ENCODE measurements at regions not wholly inside any gene's neighbourhood (a gene's known extent, or its start where the extent isn't known, plus 50 kb on each side); places are given as distances from the start of the nearest gene placed in this dataset.
"Not testable (repeated sequence)": the region's sequence is repeated elsewhere in the genome, so short reads cannot be mapped to it uniquely, and the experiment has no call there.

DNA sequence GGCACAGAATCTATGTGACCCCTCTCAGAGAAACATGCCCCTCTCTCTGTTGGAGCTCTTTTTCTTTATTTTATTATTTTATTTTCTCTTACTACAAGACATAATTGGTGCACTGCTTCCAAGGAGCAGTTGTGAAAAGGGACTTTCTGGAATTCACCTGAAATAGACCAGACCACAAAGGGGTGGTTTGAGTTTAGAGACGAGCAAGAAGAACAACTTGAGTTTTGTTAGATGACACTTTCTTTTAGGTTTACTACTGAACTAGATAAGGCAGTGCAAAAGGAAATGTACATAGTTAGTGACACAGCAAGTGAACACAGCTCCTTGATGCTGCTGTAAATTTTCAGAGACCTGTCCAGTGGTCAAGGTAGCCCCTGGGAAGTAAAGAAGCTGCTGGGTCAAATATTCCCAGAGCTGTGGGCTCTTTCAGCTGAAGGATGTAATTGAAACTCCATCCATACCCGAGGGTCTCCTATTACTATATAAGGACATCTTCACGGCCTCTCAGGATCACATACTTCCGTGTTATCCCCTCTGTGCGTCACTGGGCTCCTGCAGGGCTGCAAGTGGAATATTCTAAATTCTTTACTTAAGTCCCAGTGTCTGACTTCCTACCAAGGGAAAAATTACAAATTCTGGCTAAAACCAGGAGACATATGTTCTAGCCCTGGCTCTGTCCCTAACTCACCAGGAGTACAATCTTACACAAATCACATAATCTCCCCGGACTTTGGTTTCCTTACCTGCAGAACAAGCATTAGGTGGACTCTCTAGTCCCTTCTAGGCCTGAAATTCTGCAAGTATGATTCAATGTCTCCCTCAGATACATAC is 69.1 kb upstream of the ADTRP start:
- no peak overlapping the region for H3K27ac ChIP-seq
- no peak for DNase-seq
- no peaks in the 10 kb centered on the region for H3K36me3 ChIP-seq
- H3K27me3 ChIP-seq (ENCODE audit: insufficient read depth, low read depth, severe bottlenecking), result no peaks in the 10 kb centered on the region
- TF ChIP-seq, protein P1, sequence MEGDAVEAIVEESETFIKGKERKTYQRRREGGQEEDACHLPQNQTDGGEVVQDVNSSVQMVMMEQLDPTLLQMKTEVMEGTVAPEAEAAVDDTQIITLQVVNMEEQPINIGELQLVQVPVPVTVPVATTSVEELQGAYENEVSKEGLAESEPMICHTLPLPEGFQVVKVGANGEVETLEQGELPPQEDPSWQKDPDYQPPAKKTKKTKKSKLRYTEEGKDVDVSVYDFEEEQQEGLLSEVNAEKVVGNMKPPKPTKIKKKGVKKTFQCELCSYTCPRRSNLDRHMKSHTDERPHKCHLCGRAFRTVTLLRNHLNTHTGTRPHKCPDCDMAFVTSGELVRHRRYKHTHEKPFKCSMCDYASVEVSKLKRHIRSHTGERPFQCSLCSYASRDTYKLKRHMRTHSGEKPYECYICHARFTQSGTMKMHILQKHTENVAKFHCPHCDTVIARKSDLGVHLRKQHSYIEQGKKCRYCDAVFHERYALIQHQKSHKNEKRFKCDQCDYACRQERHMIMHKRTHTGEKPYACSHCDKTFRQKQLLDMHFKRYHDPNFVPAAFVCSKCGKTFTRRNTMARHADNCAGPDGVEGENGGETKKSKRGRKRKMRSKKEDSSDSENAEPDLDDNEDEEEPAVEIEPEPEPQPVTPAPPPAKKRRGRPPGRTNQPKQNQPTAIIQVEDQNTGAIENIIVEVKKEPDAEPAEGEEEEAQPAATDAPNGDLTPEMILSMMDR (IDR thresholded peaks at IDR 0.05; ENCODE audit: low read depth, low read length), result no peak
- H3K9me3 ChIP-seq (ENCODE audit: severe bottlenecking), result no peaks in the 10 kb centered on the region
- no peak overlapping the region for H3K4me3 ChIP-seq (ENCODE audit: low read depth, low read length)

DNA sequence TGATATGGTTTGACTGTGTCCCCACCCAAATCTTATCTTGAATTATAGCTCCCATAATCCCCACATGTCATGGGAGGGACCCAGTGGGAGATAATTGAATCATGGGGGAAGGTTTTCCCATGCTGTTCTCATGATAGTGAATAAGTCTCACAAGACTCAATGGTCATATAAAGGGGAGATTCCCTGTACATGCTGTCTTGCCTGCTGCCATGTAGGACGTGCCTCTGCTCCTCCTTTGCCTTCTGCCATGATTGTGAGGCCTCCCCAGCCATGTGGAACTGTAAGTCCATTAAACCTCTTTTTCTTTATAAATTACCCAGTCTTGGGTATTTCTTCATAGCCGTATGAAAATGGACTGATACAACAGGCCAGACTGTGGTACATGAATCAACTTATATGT is 68.5 kb upstream of the ADTRP start:
- H3K27ac ChIP-seq; DNase-seq; H3K9me3 ChIP-seq (ENCODE audit: severe bottlenecking); H3K27me3 ChIP-seq (ENCODE audit: insufficient read depth, low read depth, severe bottlenecking); H3K4me3 ChIP-seq (ENCODE audit: low read depth, low read length); H3K36me3 ChIP-seq: not testable (repeated sequence)

DNA sequence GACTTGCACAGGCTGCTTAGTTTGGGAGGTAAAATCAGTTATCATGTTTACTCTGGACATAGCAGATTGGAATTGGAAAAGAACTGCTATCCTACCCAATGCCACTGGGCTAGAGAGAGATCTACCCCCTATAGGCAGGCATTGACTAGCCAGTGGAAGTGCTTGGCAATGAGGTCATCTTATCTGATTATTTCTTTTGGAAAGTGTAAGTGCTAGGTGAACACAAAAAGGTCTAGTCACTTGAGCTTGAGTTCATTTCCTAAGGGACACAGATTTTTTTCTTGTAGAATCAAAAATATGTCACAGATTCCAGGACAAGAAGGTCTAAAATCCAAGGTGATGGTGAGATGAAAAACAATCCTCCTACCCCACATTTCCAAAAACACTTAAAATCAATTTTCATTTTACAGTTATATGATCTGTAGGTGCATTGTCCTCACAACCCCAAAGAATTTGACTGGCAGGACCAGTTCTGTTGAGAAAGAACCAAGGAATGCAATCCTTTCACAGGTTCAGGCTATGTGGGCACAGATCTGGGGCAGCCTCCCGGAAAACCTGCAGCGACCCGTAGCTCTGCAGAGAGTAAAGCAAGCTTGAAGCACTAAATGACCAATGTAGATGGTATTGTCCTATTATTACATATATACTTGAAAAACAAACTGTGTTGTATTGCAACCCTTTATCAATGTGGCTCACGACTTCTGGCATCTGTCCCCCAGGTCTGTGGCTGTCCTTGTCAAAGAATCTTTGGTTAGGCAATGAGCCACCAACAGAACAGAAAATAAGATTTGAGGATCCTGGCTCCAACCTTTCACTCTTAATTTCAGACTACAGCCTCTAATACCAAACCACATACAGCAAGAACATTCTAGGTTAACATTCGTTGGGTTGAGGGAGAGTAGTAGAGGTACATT is 67.3 kb upstream of the ADTRP start:
- H3K9me3 ChIP-seq (ENCODE audit: severe bottlenecking), result no peaks in the 10 kb centered on the region
- H3K4me3 ChIP-seq (ENCODE audit: low read depth, low read length), result no peak overlapping the region
- no peak for DNase-seq
- H3K27me3 ChIP-seq (ENCODE audit: insufficient read depth, low read depth, severe bottlenecking), result no peaks in the 10 kb centered on the region
- no peak overlapping the region for H3K27ac ChIP-seq
- TF ChIP-seq, protein P1 (IDR thresholded peaks at IDR 0.05; ENCODE audit: low read depth, low read length), result no peak
- no peaks in the 10 kb centered on the region for H3K36me3 ChIP-seq

DNA sequence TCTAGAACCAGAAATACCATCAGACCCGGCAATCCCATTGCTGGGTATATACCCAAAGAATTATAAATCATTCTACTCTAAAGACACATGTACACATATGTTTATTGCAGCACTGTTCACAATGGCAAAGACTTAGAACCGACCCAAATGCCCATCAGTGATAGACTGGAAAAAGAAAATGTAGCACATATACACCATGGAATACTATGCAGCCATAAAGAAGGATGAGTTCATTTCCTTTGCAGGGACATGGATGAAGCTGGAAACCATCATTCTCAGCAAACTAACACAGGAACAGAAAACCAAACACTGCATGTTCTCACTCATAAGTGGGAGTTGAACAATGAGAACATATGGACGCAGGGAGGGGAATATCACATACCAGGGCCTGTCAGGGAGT is 64.2 kb upstream of the ADTRP start:
- H3K27me3 ChIP-seq (ENCODE audit: insufficient read depth, low read depth, severe bottlenecking); DNase-seq; H3K9me3 ChIP-seq (ENCODE audit: severe bottlenecking); H3K36me3 ChIP-seq; H3K27ac ChIP-seq; H3K4me3 ChIP-seq (ENCODE audit: low read depth, low read length): not testable (repeated sequence)

DNA sequence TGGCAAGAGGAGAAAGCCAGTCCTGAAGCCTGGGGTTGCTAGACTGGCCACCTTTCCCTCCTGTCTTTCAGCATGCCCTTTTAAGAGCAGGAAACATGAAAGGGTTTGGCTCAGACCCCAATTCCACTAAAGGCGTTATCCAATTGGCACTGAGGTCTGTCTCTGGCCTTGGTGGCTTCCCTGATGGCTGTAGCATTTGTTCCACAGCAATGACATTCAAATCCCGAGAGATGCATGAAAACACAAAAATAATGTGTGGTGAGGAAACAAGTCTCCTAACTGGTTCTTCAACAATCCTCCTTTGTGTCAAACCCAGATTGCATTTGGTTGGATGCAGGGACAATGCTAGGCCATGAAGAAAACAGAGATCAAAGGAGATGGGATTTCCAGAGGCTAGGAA is 56.5 kb upstream of the ADTRP start:
- H3K9me3 ChIP-seq (ENCODE audit: severe bottlenecking), result peaks cover 10% of the 10 kb centered on the region
- no peak overlapping the region for H3K27ac ChIP-seq
- no peak for DNase-seq
- TF ChIP-seq, protein P1 (IDR thresholded peaks at IDR 0.05; ENCODE audit: low read depth, low read length), result no peak
- no peaks in the 10 kb centered on the region for H3K27me3 ChIP-seq (ENCODE audit: insufficient read depth, low read depth, severe bottlenecking)
- H3K36me3 ChIP-seq, result no peaks in the 10 kb centered on the region
- H3K4me3 ChIP-seq (ENCODE audit: low read depth, low read length), result no peak overlapping the region

DNA sequence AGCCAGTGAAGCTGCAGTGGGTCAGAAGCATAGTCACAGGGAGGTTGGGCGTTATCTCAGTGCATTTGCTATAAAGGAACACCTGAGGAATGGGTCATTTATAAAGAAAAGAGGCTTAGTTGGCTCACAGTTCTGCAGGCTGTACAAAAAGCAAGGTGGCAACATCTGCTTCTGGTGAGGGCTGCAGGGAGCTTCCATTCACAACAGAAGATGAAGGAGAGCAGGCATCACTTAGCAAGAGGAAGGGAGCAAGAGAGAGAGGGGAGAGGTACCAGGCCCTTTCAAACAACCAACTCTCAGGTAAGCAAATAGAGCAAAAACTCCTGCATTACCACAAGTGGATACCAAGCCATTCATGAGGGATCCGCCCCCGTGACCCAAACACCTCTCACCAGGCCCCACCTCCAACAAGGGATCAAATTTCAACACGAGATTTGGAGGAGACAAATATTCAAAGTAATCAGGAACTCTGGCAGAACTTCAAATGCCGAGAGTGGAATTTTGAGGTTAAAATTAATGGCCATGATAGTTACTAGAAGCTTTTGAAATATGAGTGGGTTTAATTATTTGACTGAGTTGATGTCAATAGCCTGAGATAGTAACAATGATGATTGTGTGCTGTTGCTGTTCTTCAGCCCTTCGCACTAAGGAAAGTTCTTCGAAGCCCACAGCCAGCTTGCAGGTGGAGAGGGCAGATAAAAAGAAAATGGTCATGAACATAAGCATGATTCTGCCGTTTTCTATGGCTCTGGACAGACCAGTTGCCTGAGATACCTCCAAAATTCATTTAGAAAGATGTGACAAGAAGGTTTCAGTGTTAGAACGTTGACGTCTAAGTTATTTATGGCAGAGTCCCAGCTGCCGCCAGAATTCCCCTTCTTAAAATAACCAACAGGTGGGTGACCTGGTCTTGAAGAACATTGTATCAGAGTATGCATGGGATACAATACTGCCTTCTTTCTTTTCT is 55.3 kb upstream of the ADTRP start:
- Histone ChIP-seq H3K9me3 (ENCODE audit: severe bottlenecking) (peaks cover 10% of the 10 kb centered on the region), H3K27me3 (ENCODE audit: insufficient read depth, low read depth, severe bottlenecking) (no peaks in the 10 kb centered on the region), H3K27ac (no peak overlapping the region), H3K4me3 (ENCODE audit: low read depth, low read length) (no peak overlapping the region), H3K36me3 (no peaks in the 10 kb centered on the region)
- TF ChIP-seq, protein P1 (IDR thresholded peaks at IDR 0.05; ENCODE audit: low read depth, low read length), result no peak
- no peak for DNase-seq
